KMS-11 (cell line): ENCODE measurements at regions not wholly inside any gene's neighbourhood (a gene's known extent, or its start where the extent isn't known, plus 50 kb on each side); places are given as distances from the start of the nearest gene placed in this dataset.

Experiments used
- H2AFZ ChIP-seq: fragments of 200-600 bp; sonication (generic); 2 replicates; pipeline ENCODE4 v1.6.1; 2016; ENCODE audit warnings: antibody characterized with exemption, mixed run types, low read depth
- H3K27ac ChIP-seq: fragments of 200-600 bp; sonication (generic); 2 replicates; pipeline ENCODE4 v1.6.1; 2016; ENCODE audit warnings: mild to moderate bottlenecking, mixed run types
- H3K27me3 ChIP-seq: fragments of 200-600 bp; sonication (generic); 2 replicates; pipeline ENCODE4 v1.6.1; 2017; ENCODE audit warnings: mild to moderate bottlenecking, low read depth, mixed run types, moderate library complexity; ENCODE audit not compliant: insufficient read depth
- H3K36me3 ChIP-seq: fragments of 200-600 bp; sonication (generic); 2 replicates; pipeline ENCODE4 v1.6.1; 2017; ENCODE audit warnings: mild to moderate bottlenecking, mixed run types; ENCODE audit not compliant: insufficient read depth
- H3K4me1 ChIP-seq: fragments of 200-600 bp; sonication (generic); 2 replicates; pipeline ENCODE4 v1.6.1; 2016; ENCODE audit warnings: mild to moderate bottlenecking, low read depth, mixed run types; ENCODE audit not compliant: poor library complexity, severe bottlenecking
- H3K4me2 ChIP-seq: fragments of 200-600 bp; sonication (generic); 2 replicates; pipeline ENCODE4 v1.7.0; 2016; ENCODE audit warnings: mild to moderate bottlenecking, mixed run types
- H3K4me3 ChIP-seq: fragments of 200-600 bp; sonication (generic); IDR thresholded peaks from 2 replicates; pipeline ENCODE4 v1.6.1; 2017; ENCODE audit warnings: low read depth, low read length, mixed read lengths; ENCODE audit not compliant: insufficient read depth
- H3K79me2 ChIP-seq: fragments of 200-600 bp; sonication (generic); 2 replicates; pipeline ENCODE4 v1.6.1; 2016; ENCODE audit warnings: low read depth, mixed run types; ENCODE audit not compliant: insufficient read depth
- H3K9ac ChIP-seq: fragments of 200-600 bp; sonication (generic); 2 replicates; pipeline ENCODE4 v1.6.1; 2016; ENCODE audit warnings: mild to moderate bottlenecking, mixed run types
- H4K20me1 ChIP-seq: fragments of 200-600 bp; sonication (generic); 2 replicates; pipeline ENCODE4 v1.6.1; 2016; ENCODE audit warnings: mild to moderate bottlenecking, mixed run types; ENCODE audit not compliant: insufficient read depth
- CTCF ChIP-seq: fragments of 200-600 bp; sonication (generic); conservative IDR thresholded peaks from 2 replicates; pipeline ENCODE4 v1.6.1; 2017; ENCODE audit warnings: low read depth, mild to moderate bottlenecking, antibody characterized with exemption, low read length, moderate library complexity, mixed read lengths

- no peaks in the 10 kb centered on the region for H4K20me1 ChIP-seq
- H3K27ac ChIP-seq, result no peak overlapping the region
- no peaks in the 10 kb centered on the region for H3K79me2 ChIP-seq
- H3K27me3 ChIP-seq, result no peaks in the 10 kb centered on the region
- H3K36me3 ChIP-seq, result no peaks in the 10 kb centered on the region
- H3K9ac ChIP-seq, result no peak overlapping the region
- no peak overlapping the region for H3K4me3 ChIP-seq
- no peak overlapping the region for H3K4me2 ChIP-seq
- H3K4me1 ChIP-seq, result peaks cover 8% of the 10 kb centered on the region
- TF ChIP-seq CTCF, result no peak
- no peak overlapping the region for H2AFZ ChIP-seq
Measured at GRCh38 chr5:160492565-160492964, 70.9 kb downstream of the PTTG1 start.

- Histone ChIP-seq H3K9ac (no peak overlapping the region), H3K4me1 (peaks cover 8% of the 10 kb centered on the region), H3K27me3 (no peaks in the 10 kb centered on the region), H3K79me2 (no peaks in the 10 kb centered on the region), H3K27ac (no peak overlapping the region), H3K4me2 (no peak overlapping the region), H2AFZ (no peak overlapping the region), H3K36me3 (no peaks in the 10 kb centered on the region), H4K20me1 (no peaks in the 10 kb centered on the region), H3K4me3 (no peak overlapping the region)
- no peak for TF ChIP-seq CTCF
Measured at GRCh38 chr5:160493806-160494338, 72.2 kb downstream of the PTTG1 start.

- Histone ChIP-seq H2AFZ (no peak overlapping the region), H3K36me3 (no peaks in the 10 kb centered on the region), H3K27me3 (no peaks in the 10 kb centered on the region), H3K79me2 (no peaks in the 10 kb centered on the region), H3K9ac (no peak overlapping the region), H3K27ac (no peak overlapping the region), H4K20me1 (no peaks in the 10 kb centered on the region), H3K4me3 (no peak overlapping the region), H3K4me2 (no peak overlapping the region), H3K4me1 (peaks cover 8% of the 10 kb centered on the region)
- TF ChIP-seq CTCF, result no peak
Measured at GRCh38 chr5:160494451-160494850, 72.8 kb downstream of the PTTG1 start.

- Histone ChIP-seq H3K4me2 (no peak overlapping the region), H3K27me3 (no peaks in the 10 kb centered on the region), H3K79me2 (no peaks in the 10 kb centered on the region), H3K4me3 (no peak overlapping the region), H3K27ac (no peak overlapping the region), H3K4me1 (peaks cover 8% of the 10 kb centered on the region), H3K36me3 (no peaks in the 10 kb centered on the region), H2AFZ (no peak overlapping the region), H3K9ac (no peak overlapping the region), H4K20me1 (no peaks in the 10 kb centered on the region)
- TF ChIP-seq CTCF, result no peak
Measured at GRCh38 chr5:160496334-160496733, 74.7 kb downstream of the PTTG1 start.
